Stimulated activated CD4-positive, alpha-beta T cell treated with anti-CD3 and anti-CD28 coated beads, Interleukin-1b, Interleukin-23, amount 100 ng/mL, for 4 hours (primary cell): ENCODE measurements at regions not wholly inside any gene's neighbourhood (a gene's known extent, or its start where the extent isn't known, plus 50 kb on each side); places are given as distances from the start of the nearest gene placed in this dataset.
"Not testable (repeated sequence)": the region's sequence is repeated elsewhere in the genome, so short reads cannot be mapped to it uniquely, and the experiment has no call there.

Experiments
- DNase-seq, 2 donors: peaks; one replicate each; pipeline ENCODE4 v3.0.0-alpha.2; 2020; ENCODE audit warnings: low read depth in 2 of 2

DNA sequence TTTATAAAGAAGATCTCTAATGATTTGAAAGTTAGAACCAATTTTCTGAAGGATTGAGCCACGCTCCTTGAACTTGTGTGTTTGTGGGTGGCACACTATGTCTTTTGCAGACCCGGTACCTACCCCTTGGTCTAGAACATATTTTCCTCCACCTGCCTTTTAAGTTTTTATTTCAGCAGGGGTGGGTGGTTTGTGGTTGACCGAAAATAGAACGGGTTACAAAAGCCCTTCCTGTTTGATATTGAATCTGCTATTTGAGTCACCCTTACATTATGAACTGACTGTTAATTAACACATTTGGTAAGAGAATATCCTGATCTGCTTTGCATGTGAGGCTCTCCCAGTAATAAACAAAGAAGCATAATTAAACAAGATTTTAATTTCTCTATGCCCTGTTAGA lies 697.5 kb downstream of the GOLGA6L6 start:
- DNase-seq, result not testable (repeated sequence)
